Lower leg skin (tissue), 4 donors: ENCODE measurements at regions not wholly inside any gene's neighbourhood (a gene's known extent, or its start where the extent isn't known, plus 50 kb on each side); places are given as distances from the start of the nearest gene placed in this dataset.

Experiments used
- DNase-seq, 2 donors: peaks; one replicate each; pipeline ENCODE4 v3.0.0-alpha.2; 2019; ENCODE audit warnings: low spot score in 2 of 2
- H3K4me3 ChIP-seq: fragments of 200-600 bp; sonication (generic); 2 replicates; pipeline ENCODE4 v1.5.1; 2017; ENCODE audit warnings: mild to moderate bottlenecking, low read depth; ENCODE audit not compliant: poor library complexity, severe bottlenecking
- POLR2A ChIP-seq, 2 donors: fragments of 450-650 bp; IDR thresholded peaks; one replicate each; pipeline ENCODE4 v1.6.1; 2016 to 2017; ENCODE audit warnings: antibody characterized with exemption in 2 of 2, mild to moderate bottlenecking in 1 of 2, moderate library complexity in 1 of 2
- WGBS, 2 donors: methylation state at CpG; one replicate each; pipeline ENCODE4 v1.1.5; 2018; 5-methylcytosine and 5-hydroxymethylcytosine counted together
- intact Hi-C: fragments of 100-400 bp; cut with DNase I; formaldehyde crosslinking; loops from one replicate; pipeline ENCODE4 v1.15.0; 2023; ENCODE audit warnings: low total_unique reads
- TF ChIP-seq, protein P1 (sequence below), 3 donors: fragments of 450-650 bp; IDR thresholded peaks; one replicate each; pipeline ENCODE4 v1.5.1; 2016; ENCODE audit warnings: antibody characterized with exemption in 3 of 3, mild to moderate bottlenecking in 3 of 3, moderate library complexity in 2 of 3

DNA sequence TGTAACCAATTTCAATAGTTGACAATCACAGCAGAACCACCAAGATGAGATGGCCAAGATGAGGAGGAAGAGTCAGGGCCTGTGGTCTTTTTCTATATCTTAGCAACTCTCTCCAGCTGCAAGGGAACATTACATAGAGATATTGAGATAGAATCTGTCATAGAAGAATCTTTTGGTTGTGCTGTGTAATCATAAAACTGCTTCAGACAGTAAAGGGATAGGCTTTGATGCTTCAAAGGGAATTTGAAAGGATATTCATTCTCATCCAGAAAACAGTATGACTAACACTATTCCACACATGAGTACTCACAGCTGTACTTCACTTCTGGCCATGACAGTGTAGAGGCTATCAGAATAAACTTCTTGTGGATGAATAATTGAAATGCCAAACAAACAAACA is 145.9 kb downstream of the YIPF5 start:
- DNase-seq: no peak
- TF ChIP-seq POLR2A (IDR thresholded peaks at IDR 0.05): no peak
- TF ChIP-seq, protein P1, sequence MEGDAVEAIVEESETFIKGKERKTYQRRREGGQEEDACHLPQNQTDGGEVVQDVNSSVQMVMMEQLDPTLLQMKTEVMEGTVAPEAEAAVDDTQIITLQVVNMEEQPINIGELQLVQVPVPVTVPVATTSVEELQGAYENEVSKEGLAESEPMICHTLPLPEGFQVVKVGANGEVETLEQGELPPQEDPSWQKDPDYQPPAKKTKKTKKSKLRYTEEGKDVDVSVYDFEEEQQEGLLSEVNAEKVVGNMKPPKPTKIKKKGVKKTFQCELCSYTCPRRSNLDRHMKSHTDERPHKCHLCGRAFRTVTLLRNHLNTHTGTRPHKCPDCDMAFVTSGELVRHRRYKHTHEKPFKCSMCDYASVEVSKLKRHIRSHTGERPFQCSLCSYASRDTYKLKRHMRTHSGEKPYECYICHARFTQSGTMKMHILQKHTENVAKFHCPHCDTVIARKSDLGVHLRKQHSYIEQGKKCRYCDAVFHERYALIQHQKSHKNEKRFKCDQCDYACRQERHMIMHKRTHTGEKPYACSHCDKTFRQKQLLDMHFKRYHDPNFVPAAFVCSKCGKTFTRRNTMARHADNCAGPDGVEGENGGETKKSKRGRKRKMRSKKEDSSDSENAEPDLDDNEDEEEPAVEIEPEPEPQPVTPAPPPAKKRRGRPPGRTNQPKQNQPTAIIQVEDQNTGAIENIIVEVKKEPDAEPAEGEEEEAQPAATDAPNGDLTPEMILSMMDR (IDR thresholded peaks at IDR 0.05): no peak
- intact Hi-C loops: no loop called here
- no peak overlapping the region for H3K4me3 ChIP-seq

DNA sequence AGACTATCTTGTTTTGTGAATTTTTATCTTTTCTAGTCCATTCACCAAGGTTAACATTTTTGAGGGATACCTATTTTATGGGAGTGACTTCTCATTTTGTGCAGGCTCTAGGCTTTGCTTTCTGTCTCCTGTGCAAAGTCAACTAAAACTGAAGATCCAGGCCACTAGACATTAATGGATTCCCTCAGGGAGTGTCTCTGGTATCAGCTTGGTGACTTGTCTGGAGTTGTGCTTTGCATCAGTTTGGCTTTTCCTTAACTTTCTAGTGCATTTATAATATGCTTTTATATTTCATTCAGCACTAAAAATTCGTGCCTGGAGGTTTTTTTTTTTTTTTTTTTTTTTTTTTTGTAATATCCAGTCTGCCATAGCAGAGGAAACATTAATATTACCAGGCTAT is 144.2 kb downstream of the YIPF5 start:
- no peak for DNase-seq
- TF ChIP-seq, protein P1 (IDR thresholded peaks at IDR 0.05): no peak
- TF ChIP-seq POLR2A (IDR thresholded peaks at IDR 0.05): no peak
- intact Hi-C loops: no loop called here
- WGBS, 2 donors: 47 to 59% methylated on average over 1 of the region's 1 CpG
- no peak overlapping the region for H3K4me3 ChIP-seq

DNA sequence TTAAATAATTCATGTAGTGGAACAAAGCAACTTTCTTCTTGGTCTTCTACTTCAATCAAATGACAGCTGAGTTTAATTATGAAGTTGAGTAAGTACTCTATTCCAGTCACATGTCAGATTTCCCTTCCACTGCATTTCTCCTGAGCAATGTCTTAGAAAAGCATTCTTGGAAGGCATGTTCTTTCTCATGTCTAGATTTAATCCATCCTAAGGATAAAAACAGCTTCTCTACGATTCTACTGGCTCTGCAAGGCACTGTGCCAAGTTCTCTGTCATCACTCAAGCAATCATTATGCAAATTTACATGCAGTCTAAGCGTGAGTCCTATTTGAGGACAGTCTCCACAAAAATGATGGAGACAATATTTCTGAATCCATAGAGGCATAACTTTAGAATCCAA is 142.4 kb downstream of the YIPF5 start:
- no peak for TF ChIP-seq POLR2A (IDR thresholded peaks at IDR 0.05)
- TF ChIP-seq, protein P1 (IDR thresholded peaks at IDR 0.05): no peak
- H3K4me3 ChIP-seq: no peak overlapping the region
- 8 to 10% methylated on average over 2 of the region's 2 CpGs for WGBS, 2 donors
- intact Hi-C loops: no loop called here
- DNase-seq: no peak

DNA sequence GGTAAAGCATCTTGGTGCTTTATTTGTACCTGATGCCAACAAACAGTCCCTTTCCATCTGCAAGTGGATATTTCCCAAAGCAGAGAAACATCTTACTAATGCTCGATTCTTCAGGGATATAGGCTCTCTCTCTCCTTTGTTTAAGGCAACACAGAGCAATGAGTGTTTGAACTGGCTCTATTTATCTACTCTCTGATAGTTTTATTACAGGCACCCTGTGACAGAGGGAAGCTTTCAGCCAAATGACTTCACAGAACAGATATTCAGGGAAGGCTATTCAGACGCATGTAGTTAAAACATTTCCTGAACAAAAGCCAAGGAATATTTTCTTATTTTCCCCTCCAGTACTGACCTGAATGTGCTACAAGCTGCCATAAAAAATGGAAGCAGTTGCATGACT is 141.8 kb downstream of the YIPF5 start:
- 11 to 13% methylated on average over 2 of the region's 2 CpGs for WGBS, 2 donors
- intact Hi-C loops: no loop called here
- no peak overlapping the region for H3K4me3 ChIP-seq
- no peak for DNase-seq
- no peak for TF ChIP-seq POLR2A (IDR thresholded peaks at IDR 0.05)
- TF ChIP-seq, protein P1 (IDR thresholded peaks at IDR 0.05): no peak

DNA sequence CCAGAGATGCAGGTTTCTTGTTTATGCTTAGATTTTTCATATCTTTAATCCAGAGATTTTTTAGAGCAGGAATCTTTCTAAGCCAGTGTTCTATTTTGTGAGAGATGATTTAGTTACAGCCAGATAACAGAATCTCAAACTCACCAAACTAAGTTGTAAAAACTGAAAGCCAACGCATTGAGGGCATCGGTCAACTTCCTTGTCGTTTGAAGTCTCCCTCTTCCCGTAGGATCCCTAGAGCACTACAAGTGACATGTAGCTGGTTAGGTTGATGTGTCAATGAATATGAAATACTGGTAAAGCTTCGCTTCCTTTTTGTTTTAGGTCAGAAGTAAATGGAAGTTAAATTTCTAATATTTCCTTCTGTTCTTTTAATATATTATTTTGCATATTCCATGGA is 139.6 kb downstream of the YIPF5 start:
- no peak overlapping the region for H3K4me3 ChIP-seq
- WGBS, 2 donors: 87 to 89% methylated on average over 5 of the region's 5 CpGs
- TF ChIP-seq POLR2A (IDR thresholded peaks at IDR 0.05): no peak
- TF ChIP-seq, protein P1 (IDR thresholded peaks at IDR 0.05): no peak
- intact Hi-C loops: no loop called here
- DNase-seq: no peak

DNA sequence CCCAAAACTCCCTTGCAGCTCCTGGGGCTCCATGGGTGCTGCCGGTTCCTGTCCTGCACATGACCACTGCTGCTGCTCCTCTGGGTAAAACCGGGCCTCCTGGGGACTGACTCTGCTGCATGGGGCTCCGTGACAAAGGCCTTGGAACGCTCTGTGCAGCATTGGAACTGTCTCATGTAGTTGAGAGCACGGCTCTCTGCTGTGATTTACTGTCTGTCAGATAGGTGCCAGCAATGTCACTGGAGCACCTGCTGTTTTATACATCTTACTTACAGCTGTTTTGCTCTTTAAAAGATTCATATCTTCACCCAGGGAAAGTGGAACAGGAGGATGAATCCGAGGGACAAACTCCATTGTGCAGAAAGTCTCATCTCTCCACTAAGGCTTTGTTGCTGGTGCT is 138.1 kb downstream of the YIPF5 start:
- no peak for TF ChIP-seq POLR2A (IDR thresholded peaks at IDR 0.05)
- TF ChIP-seq, protein P1 (IDR thresholded peaks at IDR 0.05): no peak
- no peak for DNase-seq
- intact Hi-C loops: no loop called here
- 21% methylated on average over 6 of the region's 6 CpGs for WGBS, 2 donors
- no peak overlapping the region for H3K4me3 ChIP-seq
